OCI-LY7 (cell line): ENCODE measurements at regions not wholly inside any gene's neighbourhood (a gene's known extent, or its start where the extent isn't known, plus 50 kb on each side); places are given as distances from the start of the nearest gene placed in this dataset.

ENCODE experiments used
- BruUV-seq: library from RNA; stranded (reverse); fragments of 400-500 nt; replicated peaks from 2 replicates; lab custom pipeline; 2021; lab: Mats Ljungman, UMichigan
- CTCF ChIA-PET: fragments of 300-600 bp; sonication (Branson Sonifier 250); formaldehyde crosslinking; loops from one replicate; lab custom pipeline; 2022; ENCODE audit warnings: antibody characterized with exemption; ENCODE audit not compliant: unreplicated experiment; lab: Charles Lee
- POLR2A ChIA-PET: fragments of 300-600 bp; sonication (Branson Sonifier 250); formaldehyde crosslinking; loops from one replicate; lab custom pipeline; 2022; ENCODE audit warnings: antibody characterized with exemption; lab: Charles Lee
- DNase-seq: peaks from one replicate; pipeline ENCODE4 v3.0.0-alpha.2; 2015; ENCODE audit warnings: low spot score
- H2AFZ ChIP-seq: fragments of 200-600 bp; sonication (generic), shearing (Covaris generic); 2 replicates; pipeline ENCODE4 v1.6.1; 2014; ENCODE audit warnings: mild to moderate bottlenecking, antibody characterized with exemption, low read length, moderate library complexity
- H3K27ac ChIP-seq: fragments of 200-600 bp; sonication (generic); 2 replicates; pipeline ENCODE4 v1.5.1; 2014; ENCODE audit warnings: mixed run types, low read depth, mild to moderate bottlenecking, moderate library complexity, low read length, inconsistent platforms; ENCODE audit not compliant: poor library complexity, severe bottlenecking
- H3K36me3 ChIP-seq: fragments of 200-600 bp; sonication (generic); 2 replicates; pipeline ENCODE4 v1.6.1; 2014; ENCODE audit warnings: mild to moderate bottlenecking, antibody characterized with exemption, low read length, moderate library complexity, mixed read lengths; ENCODE audit not compliant: insufficient read depth
- H3K4me1 ChIP-seq: fragments of 200-600 bp; sonication (generic); 2 replicates; pipeline ENCODE4 v1.5.1; 2014; ENCODE audit warnings: mild to moderate bottlenecking, low read length; ENCODE audit not compliant: insufficient read depth, poor library complexity, severe bottlenecking
- H3K4me2 ChIP-seq: fragments of 200-600 bp; sonication (generic); 2 replicates; pipeline ENCODE4 v1.6.1; 2014; ENCODE audit warnings: mild to moderate bottlenecking, low read length
- H3K4me3 ChIP-seq: fragments of 200-600 bp; sonication (generic); 2 replicates; pipeline ENCODE4 v1.5.1; 2014; ENCODE audit warnings: mild to moderate bottlenecking, low read depth, low read length; ENCODE audit not compliant: poor library complexity, severe bottlenecking
- H3K79me2 ChIP-seq: fragments of 200-600 bp; sonication (generic); 2 replicates; pipeline ENCODE4 v1.6.1; 2016; ENCODE audit warnings: low read depth, mild to moderate bottlenecking, low read length, moderate library complexity, mixed read lengths; ENCODE audit not compliant: insufficient read depth
- H3K9me2 ChIP-seq: fragments of 200-600 bp; sonication (generic); 2 replicates; pipeline ENCODE4 v1.6.1; 2016; ENCODE audit warnings: mild to moderate bottlenecking, low read length, mixed read lengths; ENCODE audit not compliant: insufficient read depth
- H3K9me3 ChIP-seq: fragments of 200-600 bp; sonication (generic); 2 replicates; pipeline ENCODE4 v1.6.1; 2014; ENCODE audit warnings: mild to moderate bottlenecking, mixed run types, low read length, mixed read lengths
- H4K20me1 ChIP-seq: fragments of 200-600 bp; sonication (generic); 2 replicates; pipeline ENCODE4 v1.6.1; 2014; ENCODE audit warnings: mild to moderate bottlenecking, antibody characterized with exemption, low read length, moderate library complexity, mixed read lengths; ENCODE audit not compliant: insufficient read depth
- CTCF ChIP-seq: fragments of 200-600 bp; sonication (generic); conservative IDR thresholded peaks from 2 replicates; pipeline ENCODE4 v1.5.1; 2014; ENCODE audit warnings: mild to moderate bottlenecking, antibody characterized with exemption, low read length, moderate library complexity, mixed read lengths
- EZH2phosphoT487 ChIP-seq: fragments of 200-600 bp; sonication (generic); IDR thresholded peaks from 2 replicates; pipeline ENCODE4 v1.6.1; 2018; ENCODE audit warnings: low read depth, borderline replicate concordance, mild to moderate bottlenecking, mixed run types, antibody characterized with exemption, low read length, moderate library complexity, mixed read lengths
- intact Hi-C: fragments of 100-400 bp; cut with micrococcal nuclease; formaldehyde crosslinking; loops from one replicate; pipeline ENCODE4 v1.10.0; 2022; ENCODE audit not compliant: unreplicated experiment

DNA sequence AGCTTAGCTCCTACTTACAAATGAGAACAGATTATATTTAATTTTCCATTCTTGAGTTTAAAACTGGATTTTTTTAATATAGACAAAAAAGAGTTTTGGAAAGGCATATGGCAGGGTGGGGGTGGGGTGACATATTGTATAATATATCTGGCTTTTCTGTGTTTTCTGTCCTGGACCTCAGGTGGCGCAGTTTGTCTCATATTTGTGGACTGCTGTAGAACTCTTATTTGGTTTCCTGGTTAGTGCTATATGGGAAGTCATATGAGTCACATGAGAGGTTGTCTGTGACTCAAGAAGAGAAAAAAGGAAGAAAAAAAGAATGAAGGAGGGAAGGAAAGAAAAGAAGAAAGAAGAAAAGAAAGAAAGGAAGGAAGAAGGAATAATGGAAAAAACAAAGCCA lies 131.8 kb downstream of the CLVS2 start:
- Histone ChIP-seq H3K4me2 (no peak overlapping the region), H3K9me2 (no peaks in the 10 kb centered on the region), H3K9me3 (no peaks in the 10 kb centered on the region), H3K4me1 (no peaks in the 10 kb centered on the region), H4K20me1 (no peaks in the 10 kb centered on the region), H3K4me3 (no peak overlapping the region), H3K27ac (no peak overlapping the region), H3K79me2 (no peaks in the 10 kb centered on the region), H3K36me3 (no peaks in the 10 kb centered on the region), H2AFZ (no peak overlapping the region)
- POLR2A ChIA-PET: interaction anchor here (0.6 kb wide), 1 partner anchor 1498 kb away, joined by 4 read pairs; no protein-coding TSS in a partner anchor
- TF ChIP-seq CTCF: no peak
- no peak for TF ChIP-seq EZH2phosphoT487
- no peak for DNase-seq
- CTCF ChIA-PET: no interaction called here
- intact Hi-C loops: no loop called here
- BruUV-seq: no TSS peak

GRCh38 chr6:123150076-123150475 lies 154.0 kb downstream of the CLVS2 start:
- POLR2A ChIA-PET: no interaction called here
- Histone ChIP-seq H4K20me1 (no peaks in the 10 kb centered on the region), H3K9me3 (no peaks in the 10 kb centered on the region), H3K4me3 (no peak overlapping the region), H3K27ac (no peak overlapping the region), H3K4me2 (no peak overlapping the region), H3K36me3 (no peaks in the 10 kb centered on the region), H3K4me1 (no peaks in the 10 kb centered on the region), H3K9me2 (no peaks in the 10 kb centered on the region), H2AFZ (no peak overlapping the region), H3K79me2 (no peaks in the 10 kb centered on the region)
- DNase-seq: no peak
- no TSS peak for BruUV-seq
- CTCF ChIA-PET: no interaction called here
- no peak for TF ChIP-seq CTCF
- intact Hi-C loops: no loop called here

- H3K36me3 ChIP-seq: no peaks in the 10 kb centered on the region
- ChIA-PET CTCF (no interaction called here), POLR2A (interaction anchor here (0.7 kb wide), 1 partner anchor 683 kb away, joined by 3 read pairs; no protein-coding TSS in a partner anchor)
- H3K27ac ChIP-seq: no peak overlapping the region
- H3K4me2 ChIP-seq: no peak overlapping the region
- H3K9me2 ChIP-seq: no peaks in the 10 kb centered on the region
- no peak for DNase-seq
- H4K20me1 ChIP-seq: no peaks in the 10 kb centered on the region
- no peak for TF ChIP-seq EZH2phosphoT487
- no peak for TF ChIP-seq CTCF
- no peaks in the 10 kb centered on the region for H3K4me1 ChIP-seq
- BruUV-seq: no TSS peak
- no peaks in the 10 kb centered on the region for H3K79me2 ChIP-seq
- intact Hi-C loops: no loop called here
- no peak overlapping the region for H3K4me3 ChIP-seq
- no peak overlapping the region for H2AFZ ChIP-seq
- no peaks in the 10 kb centered on the region for H3K9me3 ChIP-seq
These were observed 163.8 kb downstream of the CLVS2 start for GRCh38 chr6:123159861-123160260.
